ENCODE measurements at regions not wholly inside any gene's neighbourhood (a gene's known extent, or its start where the extent isn't known, plus 50 kb on each side); places are given as distances from the start of the nearest gene placed in this dataset.

DNA sequence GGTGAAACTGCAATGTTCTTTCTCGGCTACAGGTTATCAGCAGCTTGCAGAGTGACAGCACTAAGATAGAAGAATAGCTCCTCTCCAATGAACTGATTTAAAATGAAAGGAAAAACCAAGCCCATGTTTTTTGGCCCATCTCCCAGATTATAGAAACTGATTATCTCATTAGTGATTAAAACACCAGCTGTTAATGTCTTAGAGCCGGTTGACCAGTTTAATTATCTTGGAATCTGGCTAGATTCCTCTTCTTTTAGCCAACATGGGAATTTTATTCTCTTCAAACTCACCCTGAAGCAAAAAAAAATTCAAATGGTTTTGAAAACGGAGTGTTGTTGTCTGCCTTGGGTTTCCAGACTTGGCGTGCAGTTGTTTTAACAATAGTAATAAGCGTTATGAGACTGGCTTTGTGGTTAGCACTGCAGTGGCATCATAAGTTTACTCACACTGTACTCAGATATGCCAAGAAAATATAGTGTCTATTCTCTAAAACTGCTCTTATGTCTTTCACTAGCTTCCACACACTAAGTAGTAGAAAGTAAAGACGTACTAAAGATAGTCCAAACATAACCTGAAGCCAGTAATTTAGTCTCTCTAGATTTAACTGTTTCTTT lies 665.3 kb downstream of the STK39 start:
- Histone ChIP-seq H3K27me3 (ENCODE audit: insufficient read depth) (no peaks in the 10 kb centered on the region), H3K36me3 (replicated peaks in 1 of 2; ENCODE audit: control insufficient read depth in 1 of 2, insufficient read depth in 2 of 2, low read length in 1 of 2) (no peaks in the 10 kb centered on the region), H3K9me3 (no peaks in the 10 kb centered on the region), H3K79me2 (ENCODE audit: insufficient read depth) (no peaks in the 10 kb centered on the region), H3K9me2 (no peaks in the 10 kb centered on the region), H3K4me2 (no peak overlapping the region), H4K20me1 (ENCODE audit: insufficient read depth) (no peaks in the 10 kb centered on the region), H3K27ac (ENCODE audit: low read depth in 2 of 2, low read length in 1 of 2) (peak overlapping the region in 1 of 2 experiments; percentile 25; a peak in 1 of 4 replicates), H2AFZ (ENCODE audit: low read depth) (no peak overlapping the region), H3K9ac (no peak overlapping the region), H3F3A (replicated peaks; ENCODE audit: insufficient read depth) (no peaks in the 10 kb centered on the region), H3K4me1 (ENCODE audit: control insufficient read depth in 1 of 2, insufficient read depth in 2 of 2, low read depth in 1 of 2, low read length in 1 of 2) (peaks cover 0 to 4% of the 10 kb centered on the region in 2 experiments; a peak in 2 of 4 replicates), H3K4me3 (ENCODE audit: low read depth in 2 of 2, low read length in 1 of 2) (no peak overlapping the region)
- no peak for DNase-seq
- TF ChIP-seq RCOR1 (IDR thresholded peaks at IDR 0.05; ENCODE audit: low read length) = peak; percentile 60; the same call in 1 of the 2 replicates
- 0 out of 4 replicates have a peak, but pooled peaks of 1 of the 2 experiments have one; percentile 26 for TF ChIP-seq EP300 (IDR thresholded peaks at IDR 0.05; ENCODE audit: borderline replicate concordance in 1 of 2, low read depth in 1 of 2, low read length in 1 of 2)
- TF ChIP-seq GATA2 (CRISPR knock-in tag; IDR thresholded peaks at IDR 0.05) = peak; percentile 30; the same call in 1 of the 2 replicates
- TF ChIP-seq NFIC (IDR thresholded peaks at IDR 0.05; ENCODE audit: borderline replicate concordance) = no peak
- no peak for TF ChIP-seq CHD2 (IDR thresholded peaks at IDR 0.05; ENCODE audit: low read length, partially characterized antibody)
- POLR2A ChIA-PET = no interaction called here
- WGBS (ENCODE audit: low lambda C conversion rate) = 41% methylated on average over 6 of the region's 6 CpGs
- CTCF ChIA-PET = interaction anchor here (1.2 kb wide), 3 partner anchors 15 to 318 kb away, joined by 3 to 5 read pairs (median 3); no protein-coding TSS in a partner anchor

DNA sequence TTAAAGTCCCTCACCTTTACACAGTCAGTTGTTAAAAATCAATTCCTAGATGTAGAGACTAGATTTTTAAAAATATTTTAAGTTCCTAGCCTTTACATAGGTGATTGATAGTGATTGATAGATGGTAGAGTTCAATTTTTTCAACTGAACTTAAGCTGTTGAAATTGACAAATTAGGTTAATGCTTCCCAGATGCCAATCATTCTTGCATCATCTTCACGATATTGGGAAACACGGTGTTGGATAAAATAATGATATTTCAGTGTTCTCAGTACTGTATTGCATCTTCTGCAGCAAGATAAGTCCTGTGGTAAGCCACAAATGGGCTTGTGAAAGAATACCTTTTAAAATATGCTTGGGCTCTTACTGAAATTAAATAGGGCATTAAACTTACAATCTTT lies 667.6 kb downstream of the STK39 start:
- Histone ChIP-seq H3K4me1 (ENCODE audit: control insufficient read depth in 1 of 2, insufficient read depth in 2 of 2, low read depth in 1 of 2, low read length in 1 of 2) (peaks cover 0 to 4% of the 10 kb centered on the region in 2 experiments; a peak in 2 of 4 replicates), H3F3A (replicated peaks; ENCODE audit: insufficient read depth) (no peaks in the 10 kb centered on the region), H3K27ac (ENCODE audit: low read depth in 2 of 2, low read length in 1 of 2) (no peak overlapping the region), H3K9ac (no peak overlapping the region), H3K36me3 (replicated peaks in 1 of 2; ENCODE audit: control insufficient read depth in 1 of 2, insufficient read depth in 2 of 2, low read length in 1 of 2) (no peaks in the 10 kb centered on the region), H2AFZ (ENCODE audit: low read depth) (no peak overlapping the region), H3K27me3 (ENCODE audit: insufficient read depth) (no peaks in the 10 kb centered on the region), H3K4me3 (ENCODE audit: low read depth in 2 of 2, low read length in 1 of 2) (no peak overlapping the region), H3K9me2 (no peaks in the 10 kb centered on the region), H3K4me2 (no peak overlapping the region), H3K79me2 (ENCODE audit: insufficient read depth) (no peaks in the 10 kb centered on the region), H3K9me3 (no peaks in the 10 kb centered on the region), H4K20me1 (ENCODE audit: insufficient read depth) (no peaks in the 10 kb centered on the region)
- 63% methylated on average over 2 of the region's 2 CpGs for WGBS (ENCODE audit: low lambda C conversion rate)
- no peak for DNase-seq
- TF ChIP-seq, protein P1, sequence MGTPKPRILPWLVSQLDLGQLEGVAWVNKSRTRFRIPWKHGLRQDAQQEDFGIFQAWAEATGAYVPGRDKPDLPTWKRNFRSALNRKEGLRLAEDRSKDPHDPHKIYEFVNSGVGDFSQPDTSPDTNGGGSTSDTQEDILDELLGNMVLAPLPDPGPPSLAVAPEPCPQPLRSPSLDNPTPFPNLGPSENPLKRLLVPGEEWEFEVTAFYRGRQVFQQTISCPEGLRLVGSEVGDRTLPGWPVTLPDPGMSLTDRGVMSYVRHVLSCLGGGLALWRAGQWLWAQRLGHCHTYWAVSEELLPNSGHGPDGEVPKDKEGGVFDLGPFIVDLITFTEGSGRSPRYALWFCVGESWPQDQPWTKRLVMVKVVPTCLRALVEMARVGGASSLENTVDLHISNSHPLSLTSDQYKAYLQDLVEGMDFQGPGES (IDR thresholded peaks at IDR 0.05; ENCODE audit: low read depth, low read length) = no peak
- TF ChIP-seq RFX5 (IDR thresholded peaks at IDR 0.05; ENCODE audit: low read length) = no peak
- no peak for TF ChIP-seq SMC3 (IDR thresholded peaks at IDR 0.05; ENCODE audit: low read depth, low read length)
- TF ChIP-seq SIN3A (IDR thresholded peaks at IDR 0.05; ENCODE audit: borderline replicate concordance, low read depth, low read length) = no peak
- TF ChIP-seq POLR2AphosphoS5 (IDR thresholded peaks at IDR 0.05; ENCODE audit: low read depth, low read length) = no peak
- no peak for TF ChIP-seq NFIC (IDR thresholded peaks at IDR 0.05; ENCODE audit: borderline replicate concordance)
- TF ChIP-seq, protein P2, sequence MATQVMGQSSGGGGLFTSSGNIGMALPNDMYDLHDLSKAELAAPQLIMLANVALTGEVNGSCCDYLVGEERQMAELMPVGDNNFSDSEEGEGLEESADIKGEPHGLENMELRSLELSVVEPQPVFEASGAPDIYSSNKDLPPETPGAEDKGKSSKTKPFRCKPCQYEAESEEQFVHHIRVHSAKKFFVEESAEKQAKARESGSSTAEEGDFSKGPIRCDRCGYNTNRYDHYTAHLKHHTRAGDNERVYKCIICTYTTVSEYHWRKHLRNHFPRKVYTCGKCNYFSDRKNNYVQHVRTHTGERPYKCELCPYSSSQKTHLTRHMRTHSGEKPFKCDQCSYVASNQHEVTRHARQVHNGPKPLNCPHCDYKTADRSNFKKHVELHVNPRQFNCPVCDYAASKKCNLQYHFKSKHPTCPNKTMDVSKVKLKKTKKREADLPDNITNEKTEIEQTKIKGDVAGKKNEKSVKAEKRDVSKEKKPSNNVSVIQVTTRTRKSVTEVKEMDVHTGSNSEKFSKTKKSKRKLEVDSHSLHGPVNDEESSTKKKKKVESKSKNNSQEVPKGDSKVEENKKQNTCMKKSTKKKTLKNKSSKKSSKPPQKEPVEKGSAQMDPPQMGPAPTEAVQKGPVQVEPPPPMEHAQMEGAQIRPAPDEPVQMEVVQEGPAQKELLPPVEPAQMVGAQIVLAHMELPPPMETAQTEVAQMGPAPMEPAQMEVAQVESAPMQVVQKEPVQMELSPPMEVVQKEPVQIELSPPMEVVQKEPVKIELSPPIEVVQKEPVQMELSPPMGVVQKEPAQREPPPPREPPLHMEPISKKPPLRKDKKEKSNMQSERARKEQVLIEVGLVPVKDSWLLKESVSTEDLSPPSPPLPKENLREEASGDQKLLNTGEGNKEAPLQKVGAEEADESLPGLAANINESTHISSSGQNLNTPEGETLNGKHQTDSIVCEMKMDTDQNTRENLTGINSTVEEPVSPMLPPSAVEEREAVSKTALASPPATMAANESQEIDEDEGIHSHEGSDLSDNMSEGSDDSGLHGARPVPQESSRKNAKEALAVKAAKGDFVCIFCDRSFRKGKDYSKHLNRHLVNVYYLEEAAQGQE (IDR thresholded peaks at IDR 0.05; ENCODE audit: low read depth, low read length) = no peak
- POLR2A ChIA-PET = no interaction called here
- CTCF ChIA-PET = no interaction called here

All from SK-N-SH (cell line).